ENCODE measurements at regions not wholly inside any gene's neighbourhood (a gene's known extent, or its start where the extent isn't known, plus 50 kb on each side); places are given as distances from the start of the nearest gene placed in this dataset.
"Not testable (repeated sequence)": the region's sequence is repeated elsewhere in the genome, so short reads cannot be mapped to it uniquely, and the experiment has no call there.

DNA sequence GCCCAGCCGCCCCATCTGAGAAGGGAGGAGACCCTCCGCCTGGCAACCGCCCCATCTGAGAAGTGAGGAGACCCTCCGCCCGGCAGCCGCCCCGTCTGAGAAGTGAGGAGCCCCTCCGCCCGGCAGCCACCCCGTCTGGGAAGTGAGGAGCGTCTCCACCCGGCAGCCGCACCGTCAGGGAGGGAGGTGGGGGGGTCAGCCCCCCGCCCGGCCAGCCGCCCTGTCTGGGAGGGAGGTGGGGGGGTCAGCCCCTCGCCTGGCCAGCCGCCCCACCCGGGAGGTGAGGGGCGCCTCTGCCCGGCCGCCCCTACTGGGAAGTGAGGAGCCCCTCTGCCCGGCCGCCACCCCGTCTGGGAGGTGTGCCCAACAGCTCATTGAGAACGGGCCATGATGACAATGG, 59.9 kb upstream of the ME3 start:
- H3K4ac ChIP-seq (ENCODE audit: low read depth, low read length); H3K4me1 ChIP-seq (ENCODE audit: control insufficient read depth, low read depth, low read length); H2AK5ac ChIP-seq (ENCODE audit: low read length); H3K56ac ChIP-seq (ENCODE audit: low read length); H3K27ac ChIP-seq (ENCODE audit: low read depth, low read length); H4K5ac ChIP-seq (ENCODE audit: low read length); H3K27me3 ChIP-seq (ENCODE audit: insufficient read depth, low read length, poor library complexity); H3K79me1 ChIP-seq (ENCODE audit: low read length); H4K8ac ChIP-seq (ENCODE audit: low read depth, low read length); H2BK120ac ChIP-seq (ENCODE audit: low read depth, low read length); H3K4me3 ChIP-seq (ENCODE audit: low read length); H3K9ac ChIP-seq (ENCODE audit: low read length); H3K36me3 ChIP-seq (ENCODE audit: control insufficient read depth, insufficient read depth, low read length); H3K23ac ChIP-seq (ENCODE audit: low read length); DNase-seq; H3K79me2 ChIP-seq (ENCODE audit: control insufficient read depth, insufficient read depth, low read length); H2BK5ac ChIP-seq (ENCODE audit: low read length); H3K18ac ChIP-seq (ENCODE audit: low read length); H2BK15ac ChIP-seq (replicated peaks; ENCODE audit: low read depth); H3K4me2 ChIP-seq (ENCODE audit: low read length): not testable (repeated sequence)
- no CpG with 5 or more reads among the region's 27 CpGs for WGBS (ENCODE audit: extremely low coverage, insufficient coverage, low lambda C conversion rate)

DNA sequence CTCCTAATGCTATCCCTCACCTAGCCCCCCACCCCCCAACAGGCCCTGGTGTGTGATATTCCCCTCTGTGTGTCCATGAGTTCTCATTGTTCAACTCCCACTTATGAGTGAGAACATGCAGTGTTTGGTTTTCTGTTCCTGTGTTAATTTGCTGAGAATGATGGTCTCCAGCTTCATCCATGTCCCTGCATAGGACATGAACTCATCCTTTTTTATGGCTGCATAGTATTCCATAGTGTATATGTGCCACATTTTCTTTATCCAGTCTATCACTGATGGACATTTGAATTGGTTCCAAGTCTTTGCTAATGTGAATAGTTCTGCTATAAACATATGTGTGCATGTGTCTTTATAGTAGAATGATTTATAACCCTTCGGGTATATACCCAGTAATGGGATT, 57.2 kb upstream of the ME3 start:
- not testable (repeated sequence) for H3K18ac ChIP-seq (ENCODE audit: low read length); H3K79me2 ChIP-seq (ENCODE audit: control insufficient read depth, insufficient read depth, low read length); H2BK15ac ChIP-seq (replicated peaks; ENCODE audit: low read depth); H2BK120ac ChIP-seq (ENCODE audit: low read depth, low read length); H2AK5ac ChIP-seq (ENCODE audit: low read length); H3K4me1 ChIP-seq (ENCODE audit: control insufficient read depth, low read depth, low read length); H3K27me3 ChIP-seq (ENCODE audit: insufficient read depth, low read length, poor library complexity); H3K23ac ChIP-seq (ENCODE audit: low read length); H3K56ac ChIP-seq (ENCODE audit: low read length); H3K36me3 ChIP-seq (ENCODE audit: control insufficient read depth, insufficient read depth, low read length); H3K79me1 ChIP-seq (ENCODE audit: low read length); DNase-seq; H3K27ac ChIP-seq (ENCODE audit: low read depth, low read length); H4K8ac ChIP-seq (ENCODE audit: low read depth, low read length); H3K4me3 ChIP-seq (ENCODE audit: low read length); H2BK5ac ChIP-seq (ENCODE audit: low read length); H3K9ac ChIP-seq (ENCODE audit: low read length); H3K4ac ChIP-seq (ENCODE audit: low read depth, low read length); H4K5ac ChIP-seq (ENCODE audit: low read length); H3K4me2 ChIP-seq (ENCODE audit: low read length)
- no CpG with 5 or more reads among the region's 1 CpG for WGBS (ENCODE audit: extremely low coverage, insufficient coverage, low lambda C conversion rate)

DNA sequence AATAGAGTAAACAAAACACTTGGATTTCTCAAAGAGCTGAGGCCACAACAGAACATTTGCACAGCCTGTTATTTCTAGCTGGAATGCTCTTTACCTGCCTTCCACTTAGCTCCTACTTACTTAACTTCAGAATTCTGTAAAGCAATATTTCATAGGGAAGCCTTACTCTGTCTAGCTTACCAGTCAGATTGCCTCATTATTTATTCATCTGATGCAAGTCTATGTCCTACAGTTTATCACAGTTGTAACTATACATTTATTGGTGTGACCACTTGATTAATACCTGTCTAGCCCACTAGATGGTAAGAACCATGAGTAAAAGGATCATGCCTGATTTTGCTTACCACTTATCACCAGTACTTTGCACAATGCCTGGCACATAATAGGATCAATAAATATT, 56.1 kb upstream of the ME3 start:
- Histone ChIP-seq H3K4me1 (ENCODE audit: control insufficient read depth, low read depth, low read length) (no peaks in the 10 kb centered on the region), H3K4me2 (ENCODE audit: low read length) (no peak overlapping the region), H2BK5ac (ENCODE audit: low read length) (no peak overlapping the region), H2AK5ac (ENCODE audit: low read length) (no peak overlapping the region), H4K5ac (ENCODE audit: low read length) (no peak overlapping the region), H4K8ac (ENCODE audit: low read depth, low read length) (no peak overlapping the region), H3K79me1 (ENCODE audit: low read length) (no peaks in the 10 kb centered on the region), H3K4me3 (ENCODE audit: low read length) (no peak overlapping the region), H3K18ac (ENCODE audit: low read length) (no peak overlapping the region), H2BK120ac (ENCODE audit: low read depth, low read length) (no peak overlapping the region), H3K36me3 (ENCODE audit: control insufficient read depth, insufficient read depth, low read length) (no peaks in the 10 kb centered on the region), H3K27ac (ENCODE audit: low read depth, low read length) (no peak overlapping the region), H3K23ac (ENCODE audit: low read length) (no peak overlapping the region), H3K27me3 (ENCODE audit: insufficient read depth, low read length, poor library complexity) (no peaks in the 10 kb centered on the region), H2BK15ac (replicated peaks; ENCODE audit: low read depth) (no peak overlapping the region), H3K9ac (ENCODE audit: low read length) (no peak overlapping the region), H3K4ac (ENCODE audit: low read depth, low read length) (no peak overlapping the region), H3K56ac (ENCODE audit: low read length) (no peak overlapping the region), H3K79me2 (ENCODE audit: control insufficient read depth, insufficient read depth, low read length) (no peaks in the 10 kb centered on the region)
- no peak for DNase-seq

DNA sequence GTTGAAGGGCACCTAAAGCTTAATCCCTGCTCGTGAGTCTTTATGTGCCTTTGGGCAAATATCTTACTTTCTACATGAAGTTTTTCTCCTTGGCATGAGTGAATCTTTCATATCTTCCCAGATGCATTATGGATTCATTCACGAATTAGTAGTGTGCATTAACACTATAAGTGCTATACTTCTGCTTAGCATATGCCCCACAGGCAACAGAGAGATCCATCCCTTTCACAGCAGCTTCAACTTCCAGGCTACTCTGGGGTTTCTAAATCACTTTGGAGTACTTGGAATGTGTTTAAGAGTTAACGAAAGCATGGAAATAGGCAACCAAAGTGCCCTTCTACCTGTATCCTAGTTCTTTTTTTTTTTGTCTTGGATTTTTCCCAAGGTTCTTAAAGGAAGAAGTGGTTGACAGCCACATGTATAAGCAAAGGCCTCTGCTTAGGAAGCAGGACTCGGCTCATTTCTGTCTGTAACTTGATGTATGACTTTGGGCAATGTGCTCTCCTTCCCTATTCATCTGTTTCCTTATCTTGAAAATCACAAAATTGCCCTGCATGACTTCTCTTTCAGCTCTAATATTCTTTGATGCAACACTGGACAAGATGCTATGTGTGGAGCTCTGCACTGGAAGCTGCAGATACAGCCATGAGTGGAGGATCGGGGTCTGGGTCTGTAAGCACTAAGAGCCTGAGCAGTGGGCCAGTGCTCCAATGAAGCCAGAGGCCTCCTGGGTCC, 54.5 kb upstream of the ME3 start:
- Histone ChIP-seq H3K79me1 (ENCODE audit: low read length) (no peaks in the 10 kb centered on the region), H4K5ac (ENCODE audit: low read length) (no peak overlapping the region), H3K27ac (ENCODE audit: low read depth, low read length) (no peak overlapping the region), H3K56ac (ENCODE audit: low read length) (no peak overlapping the region), H4K8ac (ENCODE audit: low read depth, low read length) (no peak overlapping the region), H2BK15ac (replicated peaks; ENCODE audit: low read depth) (no peak overlapping the region), H3K27me3 (ENCODE audit: insufficient read depth, low read length, poor library complexity) (no peaks in the 10 kb centered on the region), H3K36me3 (ENCODE audit: control insufficient read depth, insufficient read depth, low read length) (no peaks in the 10 kb centered on the region), H3K9ac (ENCODE audit: low read length) (no peak overlapping the region), H2BK120ac (ENCODE audit: low read depth, low read length) (no peak overlapping the region), H3K79me2 (ENCODE audit: control insufficient read depth, insufficient read depth, low read length) (no peaks in the 10 kb centered on the region), H2AK5ac (ENCODE audit: low read length) (no peak overlapping the region), H3K4ac (ENCODE audit: low read depth, low read length) (no peak overlapping the region), H2BK5ac (ENCODE audit: low read length) (no peak overlapping the region), H3K4me2 (ENCODE audit: low read length) (no peak overlapping the region), H3K4me1 (ENCODE audit: control insufficient read depth, low read depth, low read length) (no peaks in the 10 kb centered on the region), H3K4me3 (ENCODE audit: low read length) (no peak overlapping the region), H3K18ac (ENCODE audit: low read length) (no peak overlapping the region), H3K23ac (ENCODE audit: low read length) (no peak overlapping the region)
- WGBS (ENCODE audit: extremely low coverage, insufficient coverage, low lambda C conversion rate) = no CpG with 5 or more reads among the region's 5 CpGs
- no peak for DNase-seq

DNA sequence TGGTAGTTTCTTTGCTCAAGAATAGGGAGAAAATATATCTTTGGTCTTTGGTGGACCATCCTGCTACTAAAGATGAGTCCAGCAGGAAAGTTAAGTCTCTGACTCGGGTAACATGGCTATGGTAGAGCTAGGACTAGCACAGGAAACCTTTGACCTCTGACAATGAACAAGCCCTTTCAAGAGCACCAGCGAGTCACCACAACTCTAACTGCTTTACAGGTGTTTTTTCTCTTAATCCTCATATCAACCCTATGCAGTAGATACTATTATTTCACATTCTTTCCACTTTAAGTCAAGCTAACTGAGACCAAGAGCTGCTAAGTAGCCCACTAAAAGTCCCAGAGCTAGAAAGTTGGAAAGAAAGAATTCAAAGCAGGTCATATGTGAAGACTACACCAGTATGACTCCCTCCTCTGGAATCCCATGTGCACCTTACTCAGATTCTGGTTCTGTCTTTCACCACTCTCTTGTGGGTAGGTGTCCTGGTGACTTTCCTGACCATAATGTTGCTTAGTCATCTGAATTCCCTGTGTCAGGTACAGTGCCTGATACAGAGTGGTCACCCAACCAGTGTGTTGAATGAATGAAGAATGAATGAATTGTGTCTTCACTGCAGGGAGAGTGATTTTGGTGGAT, 53.8 kb upstream of the ME3 start:
- whole genome bisulfite sequencing (ENCODE audit: extremely low coverage, insufficient coverage, low lambda C conversion rate) = no CpG with 5 or more reads among the region's 2 CpGs

DNA sequence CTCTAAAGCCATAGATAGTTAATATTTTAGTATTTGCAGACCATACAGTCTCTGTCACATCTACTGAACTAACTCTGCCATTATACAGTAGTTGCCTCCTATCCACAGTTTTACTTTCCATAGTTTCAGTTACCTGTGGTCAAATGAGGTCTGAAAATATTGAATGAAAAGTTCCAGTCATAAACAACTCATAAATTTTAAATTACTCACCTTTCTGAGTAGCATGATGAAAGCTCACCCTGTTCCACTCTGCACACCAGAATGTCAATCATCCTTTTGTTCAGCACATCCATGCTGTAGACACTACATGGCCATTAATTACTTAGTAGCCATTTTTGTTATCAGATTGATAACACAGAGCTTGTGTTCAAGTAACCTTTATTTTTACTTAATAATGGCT, 51.7 kb upstream of the ME3 start:
- Histone ChIP-seq H2BK5ac (ENCODE audit: low read length) (no peak overlapping the region), H3K9ac (ENCODE audit: low read length) (no peak overlapping the region), H3K4me2 (ENCODE audit: low read length) (no peak overlapping the region), H3K79me1 (ENCODE audit: low read length) (no peaks in the 10 kb centered on the region), H2AK5ac (ENCODE audit: low read length) (no peak overlapping the region), H3K23ac (ENCODE audit: low read length) (no peak overlapping the region), H4K8ac (ENCODE audit: low read depth, low read length) (no peak overlapping the region), H3K36me3 (ENCODE audit: control insufficient read depth, insufficient read depth, low read length) (no peaks in the 10 kb centered on the region), H3K27me3 (ENCODE audit: insufficient read depth, low read length, poor library complexity) (no peaks in the 10 kb centered on the region), H3K27ac (ENCODE audit: low read depth, low read length) (no peak overlapping the region), H3K4me3 (ENCODE audit: low read length) (no peak overlapping the region), H4K5ac (ENCODE audit: low read length) (no peak overlapping the region), H3K79me2 (ENCODE audit: control insufficient read depth, insufficient read depth, low read length) (no peaks in the 10 kb centered on the region), H3K56ac (ENCODE audit: low read length) (no peak overlapping the region), H2BK15ac (replicated peaks; ENCODE audit: low read depth) (no peak overlapping the region), H3K4ac (ENCODE audit: low read depth, low read length) (no peak overlapping the region), H3K18ac (ENCODE audit: low read length) (no peak overlapping the region), H3K4me1 (ENCODE audit: control insufficient read depth, low read depth, low read length) (peaks cover 4% of the 10 kb centered on the region), H2BK120ac (ENCODE audit: low read depth, low read length) (no peak overlapping the region)
- no peak for DNase-seq

More for the DNA sequence above, 53.8 kb upstream of the ME3 start:
- Histone ChIP-seq H3K4me2 (ENCODE audit: low read length) (no peak overlapping the region), H3K56ac (ENCODE audit: low read length) (no peak overlapping the region), H3K4ac (ENCODE audit: low read depth, low read length) (no peak overlapping the region), H3K4me1 (ENCODE audit: control insufficient read depth, low read depth, low read length) (no peaks in the 10 kb centered on the region), H3K23ac (ENCODE audit: low read length) (no peak overlapping the region), H4K5ac (ENCODE audit: low read length) (no peak overlapping the region), H2BK15ac (replicated peaks; ENCODE audit: low read depth) (no peak overlapping the region), H3K9ac (ENCODE audit: low read length) (no peak overlapping the region), H3K36me3 (ENCODE audit: control insufficient read depth, insufficient read depth, low read length) (no peaks in the 10 kb centered on the region), H3K79me1 (ENCODE audit: low read length) (no peaks in the 10 kb centered on the region), H3K18ac (ENCODE audit: low read length) (no peak overlapping the region), H4K8ac (ENCODE audit: low read depth, low read length) (no peak overlapping the region), H2BK120ac (ENCODE audit: low read depth, low read length) (no peak overlapping the region), H3K4me3 (ENCODE audit: low read length) (no peak overlapping the region), H3K79me2 (ENCODE audit: control insufficient read depth, insufficient read depth, low read length) (no peaks in the 10 kb centered on the region), H2AK5ac (ENCODE audit: low read length) (no peak overlapping the region), H3K27me3 (ENCODE audit: insufficient read depth, low read length, poor library complexity) (no peaks in the 10 kb centered on the region), H2BK5ac (ENCODE audit: low read length) (no peak overlapping the region), H3K27ac (ENCODE audit: low read depth, low read length) (no peak overlapping the region)
- no peak for DNase-seq
